Right lobe of liver (tissue), 6 donors: ENCODE measurements at regions not wholly inside any gene's neighbourhood (a gene's known extent, or its start where the extent isn't known, plus 50 kb on each side); places are given as distances from the start of the nearest gene placed in this dataset.

Experiments
- ATAC-seq, 4 donors: fragments of 200-7000 bp; cut with Tn5 transposase; one replicate each; pipeline ENCODE4 v1.9.1; 2020; ENCODE audit warnings: mild to moderate bottlenecking in 4 of 4, moderate library complexity in 4 of 4
- DNase-seq, 3 donors: peaks; one replicate each; pipeline ENCODE4 v3.0.0-alpha.2; 2020
- H3K27ac ChIP-seq, 3 donors: fragments of 200-600 bp; one replicate each; pipeline ENCODE4 v1.8.0; 2022
- H3K27me3 ChIP-seq, 2 donors: fragments of 200-600 bp; one replicate each; pipeline ENCODE4 v1.8.0; 2022
- H3K36me3 ChIP-seq, 4 donors: fragments of 200-600 bp; sonication (generic) in 1 of 4; one replicate each; pipeline versions ENCODE4 v1.5.1 to v1.8.0; 2017 to 2022; ENCODE audit warnings: control low read depth in 1 of 4
- H3K4me1 ChIP-seq, 4 donors: fragments of 200-600 bp; sonication (generic) in 1 of 4; one replicate each; pipeline versions ENCODE4 v1.5.1 to v1.8.0; 2017 to 2022; ENCODE audit warnings: control low read depth in 1 of 4
- H3K4me3 ChIP-seq, 3 donors: fragments of 200-600 bp; one replicate each; pipeline ENCODE4 v1.8.0; 2022
- H3K9me3 ChIP-seq, 4 donors: fragments of 200-600 bp; sonication (generic) in 1 of 4; one replicate each; pipeline versions ENCODE4 v1.5.1 to v1.8.0; 2017 to 2022; ENCODE audit warnings: control low read depth in 1 of 4
- CTCF ChIP-seq, 4 donors: fragments of 200-600 bp in 3 of 4; fragments of 450-650 bp in 1 of 4; IDR thresholded peaks; one replicate each; pipeline versions ENCODE4 v1.5.1 to v1.8.0; 2016 to 2022; ENCODE audit warnings: antibody characterized with exemption in 4 of 4, mild to moderate bottlenecking in 2 of 4
- POLR2A ChIP-seq: fragments of 450-650 bp; IDR thresholded peaks from one replicate; pipeline ENCODE4 v1.6.1; 2017; ENCODE audit warnings: antibody characterized with exemption, mild to moderate bottlenecking
- WGBS: methylation state at CpG from one replicate; pipeline ENCODE4 v1.1.6; 2018; ENCODE audit warnings: low coverage, low lambda C conversion rate; ENCODE audit not compliant: insufficient coverage; ENCODE audit errors: missing lambda C conversion rate; 5-methylcytosine and 5-hydroxymethylcytosine counted together
- intact Hi-C, 2 donors: fragments of 100-400 bp; cut with DNase I; formaldehyde crosslinking; loops; one replicate each; pipeline versions ENCODE4 v1.11.2 to v1.14.1; 2022
- donor health status: DM: no; HTN: yes; CAD: no.
- donor health status: DM: no; HTN: no; CAD: no.
- donor health status: DM: no; HTN: no; CAD: no.
- donor health status: DM: no; HTN: yes; CAD: no.
- donor health status: DM: no; HTN: yes; CAD: no.

- no peak for TF ChIP-seq POLR2A
- no peak for TF ChIP-seq CTCF (IDR thresholded peaks at IDR 0.05)
- no peak overlapping the region for H3K27ac ChIP-seq
- H3K9me3 ChIP-seq = no peaks in the 10 kb centered on the region
- intact Hi-C loops = no loop called here
- 58% methylated on average over 2 of the region's 4 CpGs for WGBS
- ATAC-seq = peak in 2 of 4 donors; percentile 35 to 65
- H3K36me3 ChIP-seq = no peaks in the 10 kb centered on the region
- no peak for DNase-seq
- no peaks in the 10 kb centered on the region for H3K4me1 ChIP-seq
- no peak overlapping the region for H3K4me3 ChIP-seq
- no peaks in the 10 kb centered on the region for H3K27me3 ChIP-seq
These were observed 50.6 kb upstream of the SLC2A12 start for GRCh38 chr6:134103006-134103405.
